Progenitor cell of endocrine pancreas (in vitro differentiated cells): ENCODE measurements at regions not wholly inside any gene's neighbourhood (a gene's known extent, or its start where the extent isn't known, plus 50 kb on each side); places are given as distances from the start of the nearest gene placed in this dataset.
A peak's percentile ranks its signal among the peaks of the same experiment; 100 is the strongest.

ENCODE experiments used
- DNase-seq: peaks from one replicate; pipeline ENCODE4 v3.0.0; 2021; ENCODE audit warnings: low spot score; ENCODE audit not compliant: unreplicated experiment
- H3K27ac Mint-ChIP-seq: 2 replicates; pipeline ENCODE4 v1.8.0; 2021; ENCODE audit warnings: mild to moderate bottlenecking, moderate library complexity, mixed read lengths
- H3K27me3 Mint-ChIP-seq: 2 replicates; pipeline ENCODE4 v1.8.0; 2021; ENCODE audit warnings: mixed read lengths
- H3K36me3 Mint-ChIP-seq: 2 replicates; pipeline ENCODE4 v1.8.0; 2022; ENCODE audit warnings: mixed read lengths; ENCODE audit not compliant: insufficient read depth
- H3K4me1 Mint-ChIP-seq: 2 replicates; pipeline ENCODE4 v1.8.0; 2021; ENCODE audit warnings: low read depth, mixed read lengths
- H3K4me3 Mint-ChIP-seq: 2 replicates; pipeline ENCODE4 v1.8.0; 2021; ENCODE audit warnings: low read depth, mild to moderate bottlenecking, moderate library complexity, mixed read lengths
- H3K9me3 Mint-ChIP-seq: 2 replicates; pipeline ENCODE4 v1.8.0; 2021; ENCODE audit warnings: low read depth, mixed read lengths
- TF ChIP-seq, protein P1 (sequence below): fragments of 200-600 bp; sonication (generic); IDR thresholded peaks from one replicate; pipeline ENCODE4 v1.5.0; 2021; ENCODE audit warnings: antibody characterized with exemption, mild to moderate bottlenecking; ENCODE audit not compliant: unreplicated experiment

- Mint-ChIP-seq H3K4me3 (no peak overlapping the region), H3K27ac (no peak overlapping the region), H3K27me3 (no peaks in the 10 kb centered on the region), H3K36me3 (no peaks in the 10 kb centered on the region), H3K9me3 (peaks cover 3% of the 10 kb centered on the region), H3K4me1 (no peaks in the 10 kb centered on the region)
- DNase-seq = no peak
- TF ChIP-seq, protein P1, sequence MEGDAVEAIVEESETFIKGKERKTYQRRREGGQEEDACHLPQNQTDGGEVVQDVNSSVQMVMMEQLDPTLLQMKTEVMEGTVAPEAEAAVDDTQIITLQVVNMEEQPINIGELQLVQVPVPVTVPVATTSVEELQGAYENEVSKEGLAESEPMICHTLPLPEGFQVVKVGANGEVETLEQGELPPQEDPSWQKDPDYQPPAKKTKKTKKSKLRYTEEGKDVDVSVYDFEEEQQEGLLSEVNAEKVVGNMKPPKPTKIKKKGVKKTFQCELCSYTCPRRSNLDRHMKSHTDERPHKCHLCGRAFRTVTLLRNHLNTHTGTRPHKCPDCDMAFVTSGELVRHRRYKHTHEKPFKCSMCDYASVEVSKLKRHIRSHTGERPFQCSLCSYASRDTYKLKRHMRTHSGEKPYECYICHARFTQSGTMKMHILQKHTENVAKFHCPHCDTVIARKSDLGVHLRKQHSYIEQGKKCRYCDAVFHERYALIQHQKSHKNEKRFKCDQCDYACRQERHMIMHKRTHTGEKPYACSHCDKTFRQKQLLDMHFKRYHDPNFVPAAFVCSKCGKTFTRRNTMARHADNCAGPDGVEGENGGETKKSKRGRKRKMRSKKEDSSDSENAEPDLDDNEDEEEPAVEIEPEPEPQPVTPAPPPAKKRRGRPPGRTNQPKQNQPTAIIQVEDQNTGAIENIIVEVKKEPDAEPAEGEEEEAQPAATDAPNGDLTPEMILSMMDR = no peak
These were observed 971.6 kb downstream of the SUCLG1 start for GRCh38 chr2:83487451-83487850.

- Mint-ChIP-seq H3K4me1 (peaks cover 17% of the 10 kb centered on the region), H3K9me3 (no peaks in the 10 kb centered on the region), H3K4me3 (no peak overlapping the region)
These were observed 977.6 kb downstream of the SUCLG1 start for GRCh38 chr2:83481436-83481835.

GRCh38 chr2:83478037-83478436 lies 981.0 kb downstream of the SUCLG1 start:
- H3K9me3 Mint-ChIP-seq = no peaks in the 10 kb centered on the region
- H3K4me1 Mint-ChIP-seq = peaks cover 17% of the 10 kb centered on the region
- H3K4me3 Mint-ChIP-seq = no peak overlapping the region
- H3K36me3 Mint-ChIP-seq = no peaks in the 10 kb centered on the region
- H3K27me3 Mint-ChIP-seq = no peaks in the 10 kb centered on the region
- TF ChIP-seq, protein P1 = no peak
- H3K27ac Mint-ChIP-seq = peak overlapping the region; percentile 69
- no peak for DNase-seq

More at GRCh38 chr2:83481436-83481835, 977.6 kb downstream of the SUCLG1 start:
- DNase-seq = no peak
- Mint-ChIP-seq H3K27ac (no peak overlapping the region), H3K27me3 (no peaks in the 10 kb centered on the region), H3K36me3 (no peaks in the 10 kb centered on the region)
- TF ChIP-seq, protein P1 = no peak

DNA sequence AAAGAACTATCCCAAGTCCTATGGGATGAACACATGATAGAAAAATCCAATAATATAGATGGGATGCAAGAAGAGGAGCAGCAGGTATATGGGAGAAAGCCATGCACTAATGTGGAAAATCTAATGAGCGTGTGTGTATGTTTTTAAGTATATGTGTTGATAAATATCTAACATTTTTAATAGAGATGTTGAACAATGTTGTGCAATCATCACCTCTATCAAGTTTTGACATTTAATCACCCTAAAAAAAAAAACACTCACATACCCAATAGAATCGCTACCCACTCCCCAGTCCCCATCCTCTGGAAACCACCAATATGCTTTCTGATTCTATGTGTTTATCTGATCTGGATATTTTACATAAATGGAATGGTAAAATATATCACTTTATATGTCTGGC lies 983.7 kb downstream of the SUCLG1 start:
- TF ChIP-seq, protein P1 = no peak
- Mint-ChIP-seq H3K9me3 (peaks cover 3% of the 10 kb centered on the region), H3K4me3 (no peak overlapping the region), H3K27me3 (no peaks in the 10 kb centered on the region), H3K36me3 (no peaks in the 10 kb centered on the region), H3K27ac (no peak overlapping the region), H3K4me1 (peaks cover 20% of the 10 kb centered on the region)
- no peak for DNase-seq

- DNase-seq = no peak
- H3K27me3 Mint-ChIP-seq = no peaks in the 10 kb centered on the region
- H3K9me3 Mint-ChIP-seq = peaks cover 7% of the 10 kb centered on the region
- H3K27ac Mint-ChIP-seq = no peak overlapping the region
- TF ChIP-seq, protein P1 = no peak
- H3K4me3 Mint-ChIP-seq = no peak overlapping the region
- peaks cover 6% of the 10 kb centered on the region for H3K4me1 Mint-ChIP-seq
- no peaks in the 10 kb centered on the region for H3K36me3 Mint-ChIP-seq
These were observed 987.4 kb downstream of the SUCLG1 start for GRCh38 chr2:83471655-83472054.
